ENCODE measurements at regions not wholly inside any gene's neighbourhood (a gene's known extent, or its start where the extent isn't known, plus 50 kb on each side); places are given as distances from the start of the nearest gene placed in this dataset.

DNA sequence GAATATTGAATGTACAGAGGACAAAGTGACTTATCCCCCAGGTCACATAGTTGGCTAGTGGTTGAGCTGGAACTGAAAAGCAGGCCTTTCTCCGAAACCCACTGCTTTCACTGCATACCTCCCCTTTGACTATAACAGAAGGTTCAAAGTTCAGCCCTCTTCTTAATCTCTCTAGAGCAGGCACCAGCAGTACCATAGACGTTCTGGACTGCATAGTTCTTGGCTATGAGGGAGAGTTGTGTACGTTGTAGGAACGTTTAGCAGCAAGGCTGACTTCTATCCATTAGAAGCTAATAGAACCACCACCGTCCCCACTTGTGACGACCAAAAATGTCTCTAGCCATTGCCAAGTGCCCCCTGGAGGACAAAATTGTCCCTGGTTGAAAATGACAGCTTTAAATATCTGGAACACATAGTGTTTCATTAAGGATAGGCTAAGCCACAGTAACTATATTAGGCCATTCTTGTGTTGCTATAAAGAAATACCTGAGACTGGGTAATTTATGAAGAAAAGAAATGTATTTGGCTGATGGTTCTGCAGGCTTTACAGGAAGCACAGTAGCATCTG lies 123.8 kb upstream of the MTHFD1L start:
- Mint-ChIP-seq H3K4me3 (no peak overlapping the region), H3K27me3 (ENCODE audit: low read depth) (no peaks in the 10 kb centered on the region), H3K27ac (no peak overlapping the region), H3K36me3 (no peaks in the 10 kb centered on the region), H3K9me3 (no peaks in the 10 kb centered on the region), H3K4me1 (no peaks in the 10 kb centered on the region)
- TF ChIP-seq, protein P1, sequence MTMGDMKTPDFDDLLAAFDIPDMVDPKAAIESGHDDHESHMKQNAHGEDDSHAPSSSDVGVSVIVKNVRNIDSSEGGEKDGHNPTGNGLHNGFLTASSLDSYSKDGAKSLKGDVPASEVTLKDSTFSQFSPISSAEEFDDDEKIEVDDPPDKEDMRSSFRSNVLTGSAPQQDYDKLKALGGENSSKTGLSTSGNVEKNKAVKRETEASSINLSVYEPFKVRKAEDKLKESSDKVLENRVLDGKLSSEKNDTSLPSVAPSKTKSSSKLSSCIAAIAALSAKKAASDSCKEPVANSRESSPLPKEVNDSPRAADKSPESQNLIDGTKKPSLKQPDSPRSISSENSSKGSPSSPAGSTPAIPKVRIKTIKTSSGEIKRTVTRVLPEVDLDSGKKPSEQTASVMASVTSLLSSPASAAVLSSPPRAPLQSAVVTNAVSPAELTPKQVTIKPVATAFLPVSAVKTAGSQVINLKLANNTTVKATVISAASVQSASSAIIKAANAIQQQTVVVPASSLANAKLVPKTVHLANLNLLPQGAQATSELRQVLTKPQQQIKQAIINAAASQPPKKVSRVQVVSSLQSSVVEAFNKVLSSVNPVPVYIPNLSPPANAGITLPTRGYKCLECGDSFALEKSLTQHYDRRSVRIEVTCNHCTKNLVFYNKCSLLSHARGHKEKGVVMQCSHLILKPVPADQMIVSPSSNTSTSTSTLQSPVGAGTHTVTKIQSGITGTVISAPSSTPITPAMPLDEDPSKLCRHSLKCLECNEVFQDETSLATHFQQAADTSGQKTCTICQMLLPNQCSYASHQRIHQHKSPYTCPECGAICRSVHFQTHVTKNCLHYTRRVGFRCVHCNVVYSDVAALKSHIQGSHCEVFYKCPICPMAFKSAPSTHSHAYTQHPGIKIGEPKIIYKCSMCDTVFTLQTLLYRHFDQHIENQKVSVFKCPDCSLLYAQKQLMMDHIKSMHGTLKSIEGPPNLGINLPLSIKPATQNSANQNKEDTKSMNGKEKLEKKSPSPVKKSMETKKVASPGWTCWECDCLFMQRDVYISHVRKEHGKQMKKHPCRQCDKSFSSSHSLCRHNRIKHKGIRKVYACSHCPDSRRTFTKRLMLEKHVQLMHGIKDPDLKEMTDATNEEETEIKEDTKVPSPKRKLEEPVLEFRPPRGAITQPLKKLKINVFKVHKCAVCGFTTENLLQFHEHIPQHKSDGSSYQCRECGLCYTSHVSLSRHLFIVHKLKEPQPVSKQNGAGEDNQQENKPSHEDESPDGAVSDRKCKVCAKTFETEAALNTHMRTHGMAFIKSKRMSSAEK (CRISPR knock-in tag; IDR thresholded peaks at IDR 0.05; ENCODE audit: borderline replicate concordance) = no peak
- TF ChIP-seq TEAD4 (CRISPR knock-in tag; IDR thresholded peaks at IDR 0.05) (no peak), ATF1 (CRISPR knock-in tag; IDR thresholded peaks at IDR 0.05) (no peak), ZNF512 (CRISPR knock-in tag; IDR thresholded peaks at IDR 0.05; ENCODE audit: borderline replicate concordance) (no peak)
- TF ChIP-seq, protein P2, sequence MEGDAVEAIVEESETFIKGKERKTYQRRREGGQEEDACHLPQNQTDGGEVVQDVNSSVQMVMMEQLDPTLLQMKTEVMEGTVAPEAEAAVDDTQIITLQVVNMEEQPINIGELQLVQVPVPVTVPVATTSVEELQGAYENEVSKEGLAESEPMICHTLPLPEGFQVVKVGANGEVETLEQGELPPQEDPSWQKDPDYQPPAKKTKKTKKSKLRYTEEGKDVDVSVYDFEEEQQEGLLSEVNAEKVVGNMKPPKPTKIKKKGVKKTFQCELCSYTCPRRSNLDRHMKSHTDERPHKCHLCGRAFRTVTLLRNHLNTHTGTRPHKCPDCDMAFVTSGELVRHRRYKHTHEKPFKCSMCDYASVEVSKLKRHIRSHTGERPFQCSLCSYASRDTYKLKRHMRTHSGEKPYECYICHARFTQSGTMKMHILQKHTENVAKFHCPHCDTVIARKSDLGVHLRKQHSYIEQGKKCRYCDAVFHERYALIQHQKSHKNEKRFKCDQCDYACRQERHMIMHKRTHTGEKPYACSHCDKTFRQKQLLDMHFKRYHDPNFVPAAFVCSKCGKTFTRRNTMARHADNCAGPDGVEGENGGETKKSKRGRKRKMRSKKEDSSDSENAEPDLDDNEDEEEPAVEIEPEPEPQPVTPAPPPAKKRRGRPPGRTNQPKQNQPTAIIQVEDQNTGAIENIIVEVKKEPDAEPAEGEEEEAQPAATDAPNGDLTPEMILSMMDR (IDR thresholded peaks at IDR 0.05) = peak; percentile 43; the same call in 1 of the 2 replicates
- ChIA-PET POLR2A (no interaction called here), CTCF (interaction anchor here (0.5 to 1.9 kb wide), 26 partner anchors 8 to 758 kb away, joined by 3 to 31 read pairs (median 4); no protein-coding TSS in a partner anchor)
- DNase-seq (ENCODE audit: low spot score) = peak; percentile 40
- peak; percentile 41 for ATAC-seq

DNA sequence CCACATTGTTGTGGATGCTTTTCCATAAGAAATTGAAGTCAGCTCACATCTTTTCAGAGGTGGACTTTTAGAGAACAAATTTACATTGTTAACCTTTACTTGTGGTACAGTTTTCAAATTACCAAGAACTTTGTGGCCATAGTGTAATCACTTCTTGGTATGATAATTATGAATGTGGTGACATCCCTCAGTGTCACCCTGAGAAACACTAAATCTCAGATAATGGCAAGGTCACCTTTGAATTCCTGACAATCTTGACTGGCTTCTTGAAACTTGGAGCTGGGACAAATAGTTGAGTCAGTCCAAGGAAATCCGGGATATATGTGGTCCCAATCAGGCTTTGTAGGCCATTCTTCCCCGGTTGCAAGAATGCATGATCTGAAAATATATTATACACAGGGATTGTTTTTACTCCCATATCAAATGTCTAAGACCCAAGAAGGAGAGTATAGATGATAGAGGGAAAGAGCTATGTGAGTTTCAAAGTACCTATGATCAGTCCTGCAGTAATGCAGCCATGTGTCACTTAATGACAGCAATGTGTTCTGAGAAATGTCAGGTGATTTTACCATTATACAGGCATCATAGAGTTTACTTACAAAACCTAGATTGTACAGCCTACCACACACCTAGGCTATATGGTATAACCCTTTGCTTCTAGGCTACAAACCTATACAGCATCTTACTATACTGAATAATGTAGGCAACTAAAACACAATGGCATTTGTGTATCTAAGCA lies 120.8 kb upstream of the MTHFD1L start:
- no peak overlapping the region for H3K4me3 Mint-ChIP-seq
- H3K27ac Mint-ChIP-seq = no peak overlapping the region
- H3K27me3 Mint-ChIP-seq (ENCODE audit: low read depth) = no peaks in the 10 kb centered on the region
- H3K36me3 Mint-ChIP-seq = no peaks in the 10 kb centered on the region
- H3K9me3 Mint-ChIP-seq = no peaks in the 10 kb centered on the region
- H3K4me1 Mint-ChIP-seq = no peaks in the 10 kb centered on the region
- ChIA-PET POLR2A (no interaction called here), CTCF (interaction anchor here (1.2 kb wide), 1 partner anchor 59 kb away, joined by 4 read pairs; no protein-coding TSS in a partner anchor)
- no peak for DNase-seq (ENCODE audit: low spot score)
- TF ChIP-seq ZNF671 (CRISPR knock-in tag; IDR thresholded peaks at IDR 0.05) (no peak), KAT7 (CRISPR knock-in tag; IDR thresholded peaks at IDR 0.05; ENCODE audit: borderline replicate concordance) (no peak), CREB1 (CRISPR knock-in tag; IDR thresholded peaks at IDR 0.05) (no peak), ATF1 (CRISPR knock-in tag; IDR thresholded peaks at IDR 0.05) (no peak), NFYB (CRISPR knock-in tag; conservative IDR thresholded peaks at IDR 0.05; ENCODE audit: low read depth) (no peak), ZNF219 (CRISPR knock-in tag; IDR thresholded peaks at IDR 0.05; ENCODE audit: borderline replicate concordance) (no peak), ZNF263 (CRISPR knock-in tag; IDR thresholded peaks at IDR 0.05; ENCODE audit: low read depth) (no peak), ZNF396 (CRISPR knock-in tag; IDR thresholded peaks at IDR 0.05; ENCODE audit: borderline replicate concordance) (no peak)
- TF ChIP-seq, protein P3, sequence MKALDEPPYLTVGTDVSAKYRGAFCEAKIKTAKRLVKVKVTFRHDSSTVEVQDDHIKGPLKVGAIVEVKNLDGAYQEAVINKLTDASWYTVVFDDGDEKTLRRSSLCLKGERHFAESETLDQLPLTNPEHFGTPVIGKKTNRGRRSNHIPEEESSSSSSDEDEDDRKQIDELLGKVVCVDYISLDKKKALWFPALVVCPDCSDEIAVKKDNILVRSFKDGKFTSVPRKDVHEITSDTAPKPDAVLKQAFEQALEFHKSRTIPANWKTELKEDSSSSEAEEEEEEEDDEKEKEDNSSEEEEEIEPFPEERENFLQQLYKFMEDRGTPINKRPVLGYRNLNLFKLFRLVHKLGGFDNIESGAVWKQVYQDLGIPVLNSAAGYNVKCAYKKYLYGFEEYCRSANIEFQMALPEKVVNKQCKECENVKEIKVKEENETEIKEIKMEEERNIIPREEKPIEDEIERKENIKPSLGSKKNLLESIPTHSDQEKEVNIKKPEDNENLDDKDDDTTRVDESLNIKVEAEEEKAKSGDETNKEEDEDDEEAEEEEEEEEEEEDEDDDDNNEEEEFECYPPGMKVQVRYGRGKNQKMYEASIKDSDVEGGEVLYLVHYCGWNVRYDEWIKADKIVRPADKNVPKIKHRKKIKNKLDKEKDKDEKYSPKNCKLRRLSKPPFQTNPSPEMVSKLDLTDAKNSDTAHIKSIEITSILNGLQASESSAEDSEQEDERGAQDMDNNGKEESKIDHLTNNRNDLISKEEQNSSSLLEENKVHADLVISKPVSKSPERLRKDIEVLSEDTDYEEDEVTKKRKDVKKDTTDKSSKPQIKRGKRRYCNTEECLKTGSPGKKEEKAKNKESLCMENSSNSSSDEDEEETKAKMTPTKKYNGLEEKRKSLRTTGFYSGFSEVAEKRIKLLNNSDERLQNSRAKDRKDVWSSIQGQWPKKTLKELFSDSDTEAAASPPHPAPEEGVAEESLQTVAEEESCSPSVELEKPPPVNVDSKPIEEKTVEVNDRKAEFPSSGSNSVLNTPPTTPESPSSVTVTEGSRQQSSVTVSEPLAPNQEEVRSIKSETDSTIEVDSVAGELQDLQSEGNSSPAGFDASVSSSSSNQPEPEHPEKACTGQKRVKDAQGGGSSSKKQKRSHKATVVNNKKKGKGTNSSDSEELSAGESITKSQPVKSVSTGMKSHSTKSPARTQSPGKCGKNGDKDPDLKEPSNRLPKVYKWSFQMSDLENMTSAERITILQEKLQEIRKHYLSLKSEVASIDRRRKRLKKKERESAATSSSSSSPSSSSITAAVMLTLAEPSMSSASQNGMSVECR (CRISPR knock-in tag; IDR thresholded peaks at IDR 0.05; ENCODE audit: borderline replicate concordance) = no peak
- TF ChIP-seq, protein P1 (CRISPR knock-in tag; IDR thresholded peaks at IDR 0.05; ENCODE audit: borderline replicate concordance) = no peak
- ATAC-seq = no peak
